OCI-LY7 (cell line): ENCODE measurements at regions not wholly inside any gene's neighbourhood (a gene's known extent, or its start where the extent isn't known, plus 50 kb on each side); places are given as distances from the start of the nearest gene placed in this dataset.

ENCODE experiments used
- EZH2phosphoT487 ChIP-seq: fragments of 200-600 bp; sonication (generic); IDR thresholded peaks from 2 replicates; pipeline ENCODE4 v1.6.1; 2018; ENCODE audit warnings: low read depth, borderline replicate concordance, mild to moderate bottlenecking, mixed run types, antibody characterized with exemption, low read length, moderate library complexity, mixed read lengths
- TF ChIP-seq, protein P1 (sequence below): fragments of 200-600 bp; sonication (generic); conservative IDR thresholded peaks from 2 replicates; pipeline ENCODE4 v1.5.1; 2014; ENCODE audit warnings: mild to moderate bottlenecking, antibody characterized with exemption, low read length, moderate library complexity, mixed read lengths

- TF ChIP-seq, protein P1, sequence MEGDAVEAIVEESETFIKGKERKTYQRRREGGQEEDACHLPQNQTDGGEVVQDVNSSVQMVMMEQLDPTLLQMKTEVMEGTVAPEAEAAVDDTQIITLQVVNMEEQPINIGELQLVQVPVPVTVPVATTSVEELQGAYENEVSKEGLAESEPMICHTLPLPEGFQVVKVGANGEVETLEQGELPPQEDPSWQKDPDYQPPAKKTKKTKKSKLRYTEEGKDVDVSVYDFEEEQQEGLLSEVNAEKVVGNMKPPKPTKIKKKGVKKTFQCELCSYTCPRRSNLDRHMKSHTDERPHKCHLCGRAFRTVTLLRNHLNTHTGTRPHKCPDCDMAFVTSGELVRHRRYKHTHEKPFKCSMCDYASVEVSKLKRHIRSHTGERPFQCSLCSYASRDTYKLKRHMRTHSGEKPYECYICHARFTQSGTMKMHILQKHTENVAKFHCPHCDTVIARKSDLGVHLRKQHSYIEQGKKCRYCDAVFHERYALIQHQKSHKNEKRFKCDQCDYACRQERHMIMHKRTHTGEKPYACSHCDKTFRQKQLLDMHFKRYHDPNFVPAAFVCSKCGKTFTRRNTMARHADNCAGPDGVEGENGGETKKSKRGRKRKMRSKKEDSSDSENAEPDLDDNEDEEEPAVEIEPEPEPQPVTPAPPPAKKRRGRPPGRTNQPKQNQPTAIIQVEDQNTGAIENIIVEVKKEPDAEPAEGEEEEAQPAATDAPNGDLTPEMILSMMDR: no peak
- no peak for TF ChIP-seq EZH2phosphoT487
Observed at GRCh38 chr6:40880906-40881305, 158.1 kb downstream of the UNC5CL start.
